GM23338 (cell line): ENCODE measurements at regions not wholly inside any gene's neighbourhood (a gene's known extent, or its start where the extent isn't known, plus 50 kb on each side); places are given as distances from the start of the nearest gene placed in this dataset.

Experiments
- ATAC-seq: fragments of 200-7000 bp; cut with Tn5 transposase; 3 replicates; pipeline ENCODE4 v1.9.1; 2020
- DNase-seq: peaks from one replicate; pipeline ENCODE4 v3.0.0-alpha.2; 2015; ENCODE audit warnings: low spot score
- H2AFZ ChIP-seq: fragments of 200-600 bp; sonication (generic); 2 replicates; pipeline ENCODE4 v1.8.0; 2016; ENCODE audit warnings: antibody characterized with exemption, mild to moderate bottlenecking, moderate library complexity
- H3F3A ChIP-seq: fragments of 200-600 bp; sonication (generic); replicated peaks from 2 replicates; pipeline ENCODE4 v1.8.0; 2017; ENCODE audit warnings: antibody characterized with exemption, mixed run types, low read depth
- H3K27ac ChIP-seq: fragments of 200-600 bp; sonication (generic); 2 replicates; pipeline ENCODE4 v1.6.1; 2016; ENCODE audit warnings: low read depth
- H3K27me3 ChIP-seq: fragments of 200-600 bp; sonication (generic); 2 replicates; pipeline ENCODE4 v1.8.0; 2016; ENCODE audit warnings: mild to moderate bottlenecking, mixed run types, moderate library complexity; ENCODE audit not compliant: insufficient read depth
- H3K36me3 ChIP-seq: fragments of 200-600 bp; sonication (generic); 2 replicates; pipeline ENCODE4 v1.8.0; 2016; ENCODE audit warnings: mild to moderate bottlenecking; ENCODE audit not compliant: insufficient read depth
- H3K4me1 ChIP-seq: fragments of 200-600 bp; sonication (generic); 2 replicates; pipeline ENCODE4 v1.8.0; 2016; ENCODE audit warnings: mild to moderate bottlenecking, moderate library complexity; ENCODE audit not compliant: insufficient read depth
- H3K4me2 ChIP-seq: fragments of 200-600 bp; sonication (generic); 2 replicates; pipeline ENCODE4 v1.7.1; 2017; ENCODE audit warnings: mixed run types
- H3K4me3 ChIP-seq: fragments of 200-600 bp; sonication (generic); 2 replicates; pipeline ENCODE4 v1.6.1; 2016; ENCODE audit warnings: mixed run types
- H3K79me2 ChIP-seq: fragments of 200-600 bp; sonication (generic); replicated peaks from 2 replicates; pipeline ENCODE4 v1.8.0; 2017; ENCODE audit warnings: mild to moderate bottlenecking; ENCODE audit not compliant: insufficient read depth
- H3K9me2 ChIP-seq: fragments of 200-600 bp; sonication (generic); 2 replicates; pipeline ENCODE4 v1.8.0; 2017; ENCODE audit not compliant: insufficient read depth
- H4K20me1 ChIP-seq: fragments of 200-600 bp; sonication (generic); replicated peaks from 2 replicates; pipeline ENCODE4 v1.8.0; 2017; ENCODE audit warnings: mild to moderate bottlenecking; ENCODE audit not compliant: insufficient read depth
- H3K27ac Mint-ChIP-seq: 2 replicates; pipeline ENCODE4 v1.8.0; 2020; ENCODE audit warnings: inconsistent platforms, mild to moderate bottlenecking, moderate library complexity, mixed read lengths
- H3K27me3 Mint-ChIP-seq: 3 replicates; pipeline ENCODE4 v1.8.0; 2022; ENCODE audit warnings: low read depth, mild to moderate bottlenecking, moderate library complexity, mixed read lengths, inconsistent platforms; ENCODE audit not compliant: insufficient read depth, poor library complexity
- H3K36me3 Mint-ChIP-seq: 3 replicates; pipeline ENCODE4 v1.8.0; 2021; ENCODE audit warnings: low read depth, mild to moderate bottlenecking, inconsistent platforms, moderate library complexity, mixed read lengths
- H3K4me1 Mint-ChIP-seq: 3 replicates; pipeline ENCODE4 v1.8.0; 2020; ENCODE audit warnings: mild to moderate bottlenecking, inconsistent platforms, mixed read lengths
- H3K4me3 Mint-ChIP-seq: 3 replicates; pipeline ENCODE4 v1.8.0; 2021; ENCODE audit warnings: moderate library complexity, mild to moderate bottlenecking, inconsistent platforms, mixed read lengths
- H3K9me3 Mint-ChIP-seq: 3 replicates; pipeline ENCODE4 v1.8.0; 2020; ENCODE audit warnings: moderate library complexity, mild to moderate bottlenecking, inconsistent platforms, mixed read lengths
- CREB1 ChIP-seq: fragments of 250-450 bp; sonication (Bioruptor Pico); IDR thresholded peaks from 2 replicates; pipeline ENCODE4 v1.5.0; 2020; ENCODE audit warnings: low read depth, mild to moderate bottlenecking, moderate library complexity
- ETS1 ChIP-seq: IDR thresholded peaks from 2 replicates; pipeline ENCODE4 v1.6.1; 2016; ENCODE audit warnings: antibody characterized with exemption
- EZH2 ChIP-seq: fragments of 200-600 bp; sonication (generic); IDR thresholded peaks from one replicate; pipeline ENCODE4 v1.8.0; 2017; ENCODE audit warnings: antibody characterized with exemption, mild to moderate bottlenecking, low read depth; ENCODE audit not compliant: unreplicated experiment
- EZH2phosphoT487 ChIP-seq: fragments of 200-600 bp; sonication (generic); IDR thresholded peaks from one replicate; pipeline ENCODE4 v1.8.1; 2018; ENCODE audit warnings: antibody characterized with exemption; ENCODE audit not compliant: unreplicated experiment
- JUNB ChIP-seq: IDR thresholded peaks from one replicate; pipeline ENCODE4 v1.6.1; 2016; ENCODE audit warnings: antibody characterized with exemption; ENCODE audit not compliant: unreplicated experiment
- NANOG ChIP-seq: IDR thresholded peaks from 2 replicates; pipeline ENCODE4 v1.6.1; 2016; ENCODE audit warnings: antibody characterized with exemption, borderline replicate concordance
- POLR2AphosphoS5 ChIP-seq: IDR thresholded peaks from 2 replicates; pipeline ENCODE4 v1.6.1; 2016; ENCODE audit warnings: antibody characterized with exemption, low read depth
- REST ChIP-seq: IDR thresholded peaks from one replicate; pipeline ENCODE4 v1.6.1; 2018; ENCODE audit warnings: antibody characterized with exemption; ENCODE audit not compliant: unreplicated experiment
- STAT1 ChIP-seq: IDR thresholded peaks from one replicate; pipeline ENCODE4 v1.6.1; 2016; ENCODE audit warnings: antibody characterized with exemption; ENCODE audit not compliant: unreplicated experiment
- ZNF114 ChIP-seq: fragments of 250-450 bp; sonication (Bioruptor Pico); IDR thresholded peaks from 2 replicates; pipeline ENCODE4 v1.5.0; 2020; ENCODE audit warnings: mild to moderate bottlenecking, moderate library complexity
- ZNF331 ChIP-seq: fragments of 250-450 bp; sonication (Bioruptor Pico); IDR thresholded peaks from 2 replicates; pipeline ENCODE4 v1.5.0; 2020; ENCODE audit warnings: low read depth, mild to moderate bottlenecking, moderate library complexity
- ZNF462 ChIP-seq: fragments of 250-450 bp; sonication (Bioruptor Pico); IDR thresholded peaks from 2 replicates; pipeline ENCODE4 v1.5.0; 2020; ENCODE audit warnings: mild to moderate bottlenecking, moderate library complexity
- TF ChIP-seq, protein P1 (sequence below), 2 experiments: fragments of 200-600 bp in 1 of 2; sonication (generic) in 1 of 2; conservative IDR thresholded peaks; 2 replicates each; pipeline versions ENCODE4 v1.5.1 to v1.6.1; 2016 to 2017; ENCODE audit warnings: antibody characterized with exemption in 2 of 2, low read depth in 2 of 2, mild to moderate bottlenecking in 2 of 2, moderate library complexity in 1 of 2

- TF ChIP-seq EZH2phosphoT487 (no peak), STAT1 (no peak), POLR2AphosphoS5 (no peak), CREB1 (no peak), ZNF331 (CRISPR knock-in tag) (no peak), JUNB (no peak), ZNF462 (no peak), NANOG (no peak), EZH2 (no peak), ZNF114 (no peak), REST (no peak), ETS1 (no peak)
- TF ChIP-seq, protein P1, sequence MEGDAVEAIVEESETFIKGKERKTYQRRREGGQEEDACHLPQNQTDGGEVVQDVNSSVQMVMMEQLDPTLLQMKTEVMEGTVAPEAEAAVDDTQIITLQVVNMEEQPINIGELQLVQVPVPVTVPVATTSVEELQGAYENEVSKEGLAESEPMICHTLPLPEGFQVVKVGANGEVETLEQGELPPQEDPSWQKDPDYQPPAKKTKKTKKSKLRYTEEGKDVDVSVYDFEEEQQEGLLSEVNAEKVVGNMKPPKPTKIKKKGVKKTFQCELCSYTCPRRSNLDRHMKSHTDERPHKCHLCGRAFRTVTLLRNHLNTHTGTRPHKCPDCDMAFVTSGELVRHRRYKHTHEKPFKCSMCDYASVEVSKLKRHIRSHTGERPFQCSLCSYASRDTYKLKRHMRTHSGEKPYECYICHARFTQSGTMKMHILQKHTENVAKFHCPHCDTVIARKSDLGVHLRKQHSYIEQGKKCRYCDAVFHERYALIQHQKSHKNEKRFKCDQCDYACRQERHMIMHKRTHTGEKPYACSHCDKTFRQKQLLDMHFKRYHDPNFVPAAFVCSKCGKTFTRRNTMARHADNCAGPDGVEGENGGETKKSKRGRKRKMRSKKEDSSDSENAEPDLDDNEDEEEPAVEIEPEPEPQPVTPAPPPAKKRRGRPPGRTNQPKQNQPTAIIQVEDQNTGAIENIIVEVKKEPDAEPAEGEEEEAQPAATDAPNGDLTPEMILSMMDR (conservative IDR thresholded peaks at IDR 0.05; ENCODE audit: low read depth in 2 of 2) = no peak
- no peak for ATAC-seq
- H3K4me1 ChIP-seq = no peaks in the 10 kb centered on the region
- peaks cover 8% of the 10 kb centered on the region; the same call in 2 of the 3 replicates for H3K4me1 Mint-ChIP-seq
- peaks cover 6% of the 10 kb centered on the region; the same call in 1 of the 2 replicates for H3K9me2 ChIP-seq
- no peaks in the 10 kb centered on the region for H3K36me3 ChIP-seq
- no peak overlapping the region for H3K4me2 ChIP-seq
- H3K27ac ChIP-seq = no peak overlapping the region
- no peak overlapping the region for H2AFZ ChIP-seq
- no peaks in the 10 kb centered on the region for H3F3A ChIP-seq
- H3K36me3 Mint-ChIP-seq = peaks cover 7% of the 10 kb centered on the region; the same call in 2 of the 3 replicates
- H3K27me3 ChIP-seq = no peaks in the 10 kb centered on the region
- no peak overlapping the region for H3K4me3 Mint-ChIP-seq
- H3K9me3 Mint-ChIP-seq = peaks cover 6% of the 10 kb centered on the region; the same call in 2 of the 3 replicates
- peaks cover 5% of the 10 kb centered on the region for H3K27me3 Mint-ChIP-seq
- no peaks in the 10 kb centered on the region for H3K79me2 ChIP-seq
- no peak for DNase-seq
- H3K4me3 ChIP-seq = no peak overlapping the region
- H3K27ac Mint-ChIP-seq = no peak overlapping the region
- H4K20me1 ChIP-seq = no peaks in the 10 kb centered on the region
Measured at GRCh38 chr5:158354958-158355357, 496.0 kb upstream of the CLINT1 start.
